ENCODE measurements at regions not wholly inside any gene's neighbourhood (a gene's known extent, or its start where the extent isn't known, plus 50 kb on each side); places are given as distances from the start of the nearest gene placed in this dataset.

DNA sequence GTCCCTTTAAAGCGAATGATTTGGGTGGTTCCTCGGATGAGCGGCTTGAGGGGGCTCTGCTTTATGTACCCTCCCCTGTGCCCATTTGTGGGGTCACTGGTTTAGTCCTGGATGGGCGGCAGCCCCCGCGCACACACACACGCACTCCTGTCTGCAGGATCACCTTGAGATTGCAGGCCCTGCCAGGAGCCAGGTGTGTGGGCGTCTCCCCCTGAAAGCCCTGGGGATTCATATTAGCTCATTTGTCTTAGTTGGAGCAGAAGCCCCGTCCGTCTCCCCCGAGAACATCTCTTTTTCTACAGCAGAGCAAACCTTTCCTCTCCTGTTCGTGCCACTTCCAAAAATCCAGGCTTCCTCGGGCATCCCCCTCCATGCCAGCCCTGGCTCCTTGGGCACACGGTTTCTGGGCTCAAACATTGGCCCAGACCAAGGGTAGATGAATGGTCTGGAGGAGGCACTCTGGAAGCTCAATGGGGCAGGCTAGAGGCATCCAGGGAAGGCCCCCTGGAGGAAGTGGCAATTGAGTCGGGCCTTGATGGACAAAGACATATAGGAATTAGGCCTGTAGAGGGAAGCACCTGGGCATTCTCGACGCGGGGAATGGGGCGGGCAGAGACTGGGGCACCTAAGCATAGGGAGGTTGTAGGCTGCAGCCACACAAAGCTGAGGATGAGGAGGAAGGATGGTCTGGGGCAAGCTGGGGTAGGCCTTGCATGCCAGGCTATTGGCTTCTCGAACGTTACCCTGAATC lies 218.5 kb upstream of the GSE1 start:
- DNase-seq = no peak

- no peak for DNase-seq
Observed at GRCh38 chr16:85395207-85395912, 217.8 kb upstream of the GSE1 start.

DNA sequence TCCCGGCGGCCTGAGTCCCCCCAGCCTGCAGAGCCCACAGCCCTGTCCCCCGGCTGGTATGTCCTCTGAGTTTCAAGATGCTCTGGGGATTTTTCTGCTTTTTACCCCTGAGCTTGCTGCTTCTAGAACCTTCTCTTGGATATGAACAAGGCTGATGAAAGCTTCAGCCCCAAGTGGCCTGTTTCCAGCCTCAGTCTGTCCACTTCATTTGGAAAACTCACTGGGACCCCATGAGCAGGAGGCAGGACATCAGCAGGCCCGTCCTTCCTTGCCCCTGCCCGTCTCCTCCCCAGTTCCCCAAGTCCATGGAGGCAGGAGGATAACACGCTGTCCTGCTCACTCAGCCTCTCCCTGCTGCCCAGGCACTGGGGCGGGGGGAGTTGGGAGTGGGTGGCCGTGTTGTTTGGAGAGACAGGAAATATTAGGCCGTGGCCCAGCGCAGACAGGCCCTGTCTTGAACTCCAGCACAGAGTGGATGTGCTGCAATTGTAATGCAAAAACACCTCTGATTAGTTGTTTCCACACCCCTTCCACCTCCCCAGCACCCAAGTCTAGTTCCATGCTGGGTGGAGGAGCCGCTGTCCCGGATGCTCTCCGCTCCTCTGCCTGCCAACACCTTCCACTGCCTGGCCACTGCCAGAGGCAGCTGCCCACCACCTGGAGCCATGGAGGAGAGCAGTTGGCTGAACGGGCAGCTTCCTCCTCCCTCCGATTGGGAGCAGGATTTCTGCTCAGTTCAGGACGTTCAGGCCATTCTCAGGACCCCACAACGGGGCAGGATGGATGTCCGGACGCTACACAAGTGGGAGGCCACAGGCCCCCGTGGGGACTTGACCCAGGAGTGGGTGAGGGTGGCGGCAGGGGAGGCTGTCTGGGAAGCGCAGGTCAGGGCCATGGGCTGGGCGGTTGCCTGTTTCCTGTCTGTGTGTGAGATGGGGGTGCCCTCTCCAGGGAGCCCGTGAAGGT lies 216.9 kb upstream of the GSE1 start:
- no peak for DNase-seq

DNA sequence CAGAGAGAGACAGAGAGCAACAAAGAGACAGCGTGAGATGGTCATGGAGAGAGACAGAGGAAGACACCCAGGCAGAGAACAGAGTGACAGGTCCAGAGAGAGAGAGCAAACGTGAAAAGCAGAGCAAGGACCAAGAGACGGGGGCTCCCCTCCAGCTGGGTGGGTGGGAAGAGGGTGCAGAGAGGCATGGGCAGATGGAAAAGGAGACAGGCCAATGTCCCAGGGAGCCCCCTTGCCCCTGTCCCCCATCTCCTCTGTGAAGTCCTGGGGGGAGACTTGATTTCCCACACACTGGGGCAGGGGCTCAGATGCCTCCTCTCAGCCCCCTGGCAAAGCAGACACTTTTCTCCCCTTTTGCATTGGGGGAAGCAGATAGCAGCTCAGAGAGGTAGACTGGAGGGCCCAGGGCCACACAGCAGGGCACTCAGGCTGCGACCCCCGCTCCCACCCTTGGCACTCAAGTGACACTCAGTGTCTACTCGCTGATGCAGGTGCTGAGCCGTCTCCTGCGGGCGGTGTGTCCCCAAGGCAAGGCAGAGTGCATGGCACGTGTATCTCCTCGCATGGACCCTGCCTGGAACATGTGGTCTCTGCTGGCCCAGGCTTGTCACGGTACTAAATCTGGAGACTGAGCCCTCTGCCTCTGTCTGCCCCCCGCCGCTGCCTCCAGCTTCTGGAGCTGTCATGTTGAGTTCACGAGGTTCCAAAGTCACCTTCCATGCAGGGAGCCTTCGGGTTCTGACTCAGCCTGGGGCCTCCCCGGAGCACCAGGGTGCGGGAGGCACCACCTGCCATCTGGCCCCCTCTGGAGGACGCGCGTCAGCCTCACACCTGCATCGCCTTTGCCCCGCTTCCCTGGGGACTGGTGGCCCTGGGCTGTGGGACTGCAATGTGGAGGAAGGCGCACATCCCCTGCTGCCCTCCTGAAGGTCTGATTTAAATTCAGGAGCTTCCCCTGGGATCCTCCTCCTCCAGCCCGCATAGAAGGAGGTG lies 215.9 kb upstream of the GSE1 start:
- DNase-seq = no peak

- DNase-seq = no peak
Observed at GRCh38 chr16:85398050-85398451, 215.1 kb upstream of the GSE1 start.

- no peak for DNase-seq
Observed at GRCh38 chr16:85398688-85399582, 214.2 kb upstream of the GSE1 start.

DNA sequence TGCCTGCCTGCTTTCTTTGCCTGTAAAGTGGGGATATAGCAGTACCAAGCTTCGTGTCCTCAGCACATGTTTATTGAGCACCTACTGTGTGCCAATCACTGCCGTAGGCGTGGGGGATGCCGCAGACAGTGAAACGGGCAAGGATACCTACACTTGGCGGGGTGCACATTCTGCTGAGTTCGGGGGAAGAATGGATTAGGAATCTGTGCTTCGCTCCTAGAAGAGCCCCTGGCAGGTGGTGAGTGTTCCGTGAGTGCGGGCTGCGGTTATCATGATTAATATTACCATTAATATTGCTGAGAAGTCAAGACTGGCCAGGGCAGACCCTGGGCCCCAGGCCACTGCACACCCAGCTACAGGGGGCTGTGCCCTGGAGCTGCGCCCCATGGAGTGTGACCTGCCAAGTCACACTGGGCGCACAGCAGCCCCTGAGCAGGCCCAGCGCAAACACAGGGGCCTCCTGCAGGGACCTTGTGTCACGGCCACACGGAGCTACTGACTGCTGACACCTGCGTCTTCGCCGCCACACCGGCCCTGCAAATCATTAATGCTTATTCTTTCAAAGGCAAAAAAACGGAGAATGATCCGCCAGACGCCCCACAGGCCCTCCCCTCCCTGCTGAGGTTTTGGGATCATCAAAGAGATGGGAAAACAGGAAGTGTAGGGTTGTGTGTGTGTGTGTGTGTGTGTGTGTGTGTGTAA lies 213.4 kb upstream of the GSE1 start:
- DNase-seq = no peak

GRCh38 chr16:85400305-85401205 lies 212.6 kb upstream of the GSE1 start:
- no peak for DNase-seq

- no peak for DNase-seq
Observed at GRCh38 chr16:85401370-85401916, 211.7 kb upstream of the GSE1 start.

DNA sequence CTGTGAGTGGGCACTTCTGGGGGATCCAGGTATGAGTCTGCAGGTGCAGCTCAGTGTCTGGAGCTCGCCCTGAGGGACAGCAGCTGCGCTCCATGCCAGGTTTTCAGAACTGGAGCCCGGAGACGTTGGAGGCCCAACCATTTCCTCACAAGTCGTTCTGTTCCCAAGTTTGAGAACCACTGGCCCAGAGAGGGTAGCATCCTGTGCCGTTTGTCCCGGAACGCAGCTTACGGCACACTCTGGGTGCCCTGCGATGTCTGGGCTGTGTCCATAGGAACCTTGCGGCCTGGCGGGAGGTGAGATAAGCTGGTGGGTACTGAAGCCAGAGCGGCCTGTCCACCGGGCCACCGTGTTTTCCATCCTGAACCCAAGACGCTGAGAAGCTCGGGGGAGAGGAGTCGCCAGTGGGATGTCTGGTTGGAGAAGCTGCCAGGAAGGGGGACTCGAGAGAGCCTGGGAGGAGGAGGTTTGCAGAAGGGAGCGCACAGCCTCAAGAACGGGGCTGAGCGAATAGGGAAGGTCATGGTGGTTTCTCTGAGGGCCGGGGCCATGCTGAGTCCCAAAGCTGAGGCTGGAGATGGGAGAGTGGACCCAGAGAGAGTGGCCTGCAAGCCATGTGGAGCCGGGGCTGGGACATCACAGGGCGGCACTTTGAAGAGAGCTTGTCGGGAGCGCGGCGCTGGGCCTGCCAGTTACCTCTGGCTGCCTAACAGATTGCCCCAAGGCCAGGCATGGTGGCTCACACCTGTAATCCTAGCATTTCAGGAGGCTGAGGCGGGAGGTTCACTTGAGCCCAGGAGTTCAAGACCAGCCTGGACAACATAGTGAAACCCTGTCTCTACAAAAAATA lies 211.0 kb upstream of the GSE1 start:
- DNase-seq = no peak

DNA sequence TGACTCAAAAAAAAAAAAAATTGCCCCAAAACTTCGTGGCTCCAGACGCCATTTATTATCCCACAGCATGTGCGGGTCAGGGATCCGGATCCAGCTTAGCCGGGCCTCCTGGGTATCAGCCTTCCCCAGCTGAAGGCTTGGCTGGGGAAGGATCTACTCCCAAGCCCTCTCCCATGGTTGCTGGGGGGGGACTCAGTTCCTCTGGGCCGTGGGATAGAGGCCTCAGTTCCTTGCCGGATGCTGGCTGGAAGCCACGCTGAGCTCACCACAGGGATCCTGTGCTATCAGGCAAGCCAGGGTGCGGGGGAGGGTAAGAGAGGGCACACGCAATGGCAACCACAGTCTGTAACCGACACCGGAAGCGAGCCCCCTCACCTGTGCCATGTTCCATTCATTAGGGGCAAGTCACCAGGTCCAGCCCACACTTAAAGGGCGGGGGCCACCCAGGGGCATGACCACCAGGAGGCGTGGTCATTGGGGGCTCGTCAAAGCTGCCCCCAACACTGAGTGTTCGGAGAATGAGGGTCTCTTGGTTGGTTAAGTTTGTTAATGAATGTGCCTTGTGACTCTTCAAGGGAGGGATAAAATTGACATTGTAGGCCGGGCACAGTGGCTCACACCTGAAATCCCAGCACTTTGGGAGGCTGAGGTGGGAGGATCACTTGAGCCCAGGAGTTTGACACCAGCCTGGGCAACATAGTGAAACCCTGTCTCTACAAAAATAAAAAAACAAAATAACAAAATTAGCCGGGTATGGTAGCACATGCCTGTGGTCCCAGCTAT lies 210.0 kb upstream of the GSE1 start:
- DNase-seq = no peak

DNA sequence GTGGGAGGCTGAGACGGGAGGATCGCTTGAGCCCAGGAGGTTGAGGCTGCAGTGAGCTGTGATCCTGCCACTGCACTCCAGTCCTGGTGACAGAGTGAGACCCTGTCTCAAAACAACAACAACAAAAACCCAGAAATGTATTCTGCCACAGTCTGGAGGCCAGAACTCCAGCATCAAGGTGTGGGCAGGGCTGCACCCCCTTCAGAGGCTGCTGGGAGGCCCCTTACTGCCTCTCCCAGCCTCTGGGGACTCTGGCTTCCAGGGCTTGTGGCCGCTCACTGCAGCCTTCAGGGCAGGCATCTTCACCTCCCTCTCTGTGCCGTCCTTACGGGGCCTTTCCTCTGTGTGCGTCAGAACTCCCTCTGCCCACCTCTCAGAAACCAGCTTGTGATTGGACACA lies 209.4 kb upstream of the GSE1 start:
- DNase-seq = no peak

- DNase-seq = no peak
Observed at GRCh38 chr16:85412911-85413520, 200.1 kb upstream of the GSE1 start.

GRCh38 chr16:85413691-85414663 lies 199.1 kb upstream of the GSE1 start:
- DNase-seq = no peak
